Neutrophil (primary cell): ENCODE measurements at regions not wholly inside any gene's neighbourhood (a gene's known extent, or its start where the extent isn't known, plus 50 kb on each side); places are given as distances from the start of the nearest gene placed in this dataset.

Experiments
- H3K27ac ChIP-seq: fragments of 200-600 bp; sonication (generic); 2 replicates; pipeline ENCODE4 v1.5.1; 2016; ENCODE audit warnings: mild to moderate bottlenecking, moderate library complexity
- H3K27me3 ChIP-seq: fragments of 200-600 bp; sonication (generic); 2 replicates; pipeline ENCODE4 v1.6.0; 2016; ENCODE audit warnings: mild to moderate bottlenecking
- H3K36me3 ChIP-seq: fragments of 200-600 bp; sonication (generic); 2 replicates; pipeline ENCODE4 v1.5.1; 2017
- H3K4me1 ChIP-seq, 2 experiments: fragments of 200-600 bp in 1 of 2; sonication (generic) in 1 of 2; 1 replicate in 1 of 2; 2 replicates in 1 of 2; pipeline versions ENCODE4 v1.5.1 to v1.6.1; 2013 to 2016; ENCODE audit warnings: low read depth in 1 of 2, low read length in 1 of 2, mild to moderate bottlenecking in 1 of 2, moderate library complexity in 1 of 2; ENCODE audit not compliant: control insufficient read depth in 1 of 2, insufficient read depth in 1 of 2
- H3K4me3 ChIP-seq, 2 experiments: fragments of 200-600 bp in 1 of 2; sonication (generic) in 1 of 2; 1 replicate in 1 of 2; 2 replicates in 1 of 2; pipeline ENCODE4 v1.5.1; 2013 to 2016; ENCODE audit warnings: low read depth in 1 of 2, low read length in 1 of 2, mild to moderate bottlenecking in 1 of 2, moderate library complexity in 1 of 2
- H3K9me3 ChIP-seq: fragments of 200-600 bp; sonication (generic); 2 replicates; pipeline ENCODE4 v1.5.1; 2016
- TF ChIP-seq, protein P1 (sequence below): fragments of 200-600 bp; sonication (generic); IDR thresholded peaks from 2 replicates; pipeline ENCODE4 v1.5.1; 2016; ENCODE audit warnings: antibody characterized with exemption

GRCh38 chr2:17422061-17422460 lies 96.2 kb downstream of the RAD51AP2 start:
- Histone ChIP-seq H3K27ac (no peak overlapping the region), H3K27me3 (no peaks in the 10 kb centered on the region), H3K9me3 (no peaks in the 10 kb centered on the region), H3K4me1 (no peaks in the 10 kb centered on the region), H3K36me3 (no peaks in the 10 kb centered on the region), H3K4me3 (no peak overlapping the region)
- TF ChIP-seq, protein P1, sequence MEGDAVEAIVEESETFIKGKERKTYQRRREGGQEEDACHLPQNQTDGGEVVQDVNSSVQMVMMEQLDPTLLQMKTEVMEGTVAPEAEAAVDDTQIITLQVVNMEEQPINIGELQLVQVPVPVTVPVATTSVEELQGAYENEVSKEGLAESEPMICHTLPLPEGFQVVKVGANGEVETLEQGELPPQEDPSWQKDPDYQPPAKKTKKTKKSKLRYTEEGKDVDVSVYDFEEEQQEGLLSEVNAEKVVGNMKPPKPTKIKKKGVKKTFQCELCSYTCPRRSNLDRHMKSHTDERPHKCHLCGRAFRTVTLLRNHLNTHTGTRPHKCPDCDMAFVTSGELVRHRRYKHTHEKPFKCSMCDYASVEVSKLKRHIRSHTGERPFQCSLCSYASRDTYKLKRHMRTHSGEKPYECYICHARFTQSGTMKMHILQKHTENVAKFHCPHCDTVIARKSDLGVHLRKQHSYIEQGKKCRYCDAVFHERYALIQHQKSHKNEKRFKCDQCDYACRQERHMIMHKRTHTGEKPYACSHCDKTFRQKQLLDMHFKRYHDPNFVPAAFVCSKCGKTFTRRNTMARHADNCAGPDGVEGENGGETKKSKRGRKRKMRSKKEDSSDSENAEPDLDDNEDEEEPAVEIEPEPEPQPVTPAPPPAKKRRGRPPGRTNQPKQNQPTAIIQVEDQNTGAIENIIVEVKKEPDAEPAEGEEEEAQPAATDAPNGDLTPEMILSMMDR, result no peak

DNA sequence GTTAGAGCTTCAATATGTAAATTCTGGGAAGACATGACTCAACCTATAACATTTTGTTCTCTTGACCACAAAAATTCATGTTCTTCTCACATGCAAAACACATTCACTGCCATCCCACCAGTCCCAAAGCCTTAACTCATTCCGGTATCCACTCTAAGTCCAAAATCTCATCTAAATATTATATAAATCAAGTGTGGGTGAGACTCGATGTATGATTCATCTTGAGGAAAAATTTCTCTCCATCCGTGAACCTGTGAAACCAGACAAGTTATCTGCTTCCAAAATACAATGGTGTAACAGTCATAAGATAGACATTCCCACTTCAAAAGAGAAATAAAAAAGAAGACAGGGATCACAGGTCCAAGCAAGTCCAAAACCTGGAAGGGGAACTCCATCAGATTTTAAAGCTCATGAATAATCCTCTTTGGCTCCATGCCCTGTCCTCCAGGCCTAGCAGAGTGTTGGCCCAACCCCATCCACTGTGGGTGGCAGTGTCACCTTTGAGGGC lies 101.3 kb downstream of the RAD51AP2 start:
- H3K27me3 ChIP-seq, result no peaks in the 10 kb centered on the region
- H3K9me3 ChIP-seq, result no peaks in the 10 kb centered on the region
- TF ChIP-seq, protein P1, result no peak
- H3K4me1 ChIP-seq, result no peaks in the 10 kb centered on the region
- no peak overlapping the region for H3K27ac ChIP-seq
- H3K36me3 ChIP-seq, result no peaks in the 10 kb centered on the region
- H3K4me3 ChIP-seq, result no peak overlapping the region

DNA sequence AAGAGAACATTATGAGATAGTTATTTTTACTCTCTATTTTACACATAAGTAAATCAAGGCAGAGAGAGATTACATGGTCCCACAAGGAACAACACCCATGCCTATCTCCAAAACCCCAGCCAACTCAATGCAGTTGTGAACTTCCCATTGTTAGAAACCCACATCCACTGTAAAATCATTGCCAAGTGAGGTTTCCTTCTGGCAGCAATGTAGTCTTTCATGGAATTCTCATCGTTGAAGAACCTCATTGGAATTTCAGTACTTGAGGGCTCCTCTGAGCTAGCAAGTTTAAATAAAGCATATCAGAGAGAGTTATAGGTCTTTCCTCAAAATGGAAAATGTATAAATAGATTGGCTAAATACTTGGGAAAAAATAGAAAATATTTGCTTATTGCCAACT lies 105.2 kb downstream of the RAD51AP2 start:
- Histone ChIP-seq H3K27ac (no peak overlapping the region), H3K4me3 (no peak overlapping the region), H3K36me3 (no peaks in the 10 kb centered on the region), H3K27me3 (no peaks in the 10 kb centered on the region), H3K4me1 (no peaks in the 10 kb centered on the region), H3K9me3 (no peaks in the 10 kb centered on the region)
- TF ChIP-seq, protein P1, result no peak

DNA sequence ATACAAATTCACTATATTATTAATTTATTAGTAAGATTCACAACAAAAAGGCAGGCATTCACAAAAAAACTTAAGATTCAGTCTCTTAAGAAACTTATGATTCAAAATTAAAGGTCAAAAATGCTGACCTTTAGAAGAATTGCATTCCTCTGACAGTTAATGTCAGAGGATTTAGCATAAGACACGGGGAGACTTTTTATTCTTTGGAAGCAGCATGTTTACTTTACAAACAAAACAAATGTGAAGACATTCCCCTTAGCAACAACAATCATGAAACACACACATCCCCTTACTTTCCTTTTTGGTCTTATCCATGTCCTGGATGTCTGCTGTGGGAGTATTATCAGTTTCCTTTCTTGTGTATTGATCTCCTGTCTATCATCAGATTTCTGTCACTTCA lies 117.1 kb downstream of the RAD51AP2 start:
- no peak overlapping the region for H3K27ac ChIP-seq
- no peaks in the 10 kb centered on the region for H3K9me3 ChIP-seq
- TF ChIP-seq, protein P1, result no peak

GRCh38 chr2:17398770-17399169 lies 119.5 kb downstream of the RAD51AP2 start:
- no peaks in the 10 kb centered on the region for H3K9me3 ChIP-seq
- no peaks in the 10 kb centered on the region for H3K27me3 ChIP-seq
- H3K36me3 ChIP-seq, result no peaks in the 10 kb centered on the region
- no peak overlapping the region for H3K4me3 ChIP-seq
- TF ChIP-seq, protein P1, result no peak
- no peak overlapping the region for H3K27ac ChIP-seq
- no peaks in the 10 kb centered on the region for H3K4me1 ChIP-seq

More for the DNA sequence above, 117.1 kb downstream of the RAD51AP2 start:
- no peak overlapping the region for H3K4me3 ChIP-seq
- no peaks in the 10 kb centered on the region for H3K36me3 ChIP-seq
- H3K4me1 ChIP-seq, result no peaks in the 10 kb centered on the region
- no peaks in the 10 kb centered on the region for H3K27me3 ChIP-seq

GRCh38 chr2:17388798-17389197 lies 129.4 kb downstream of the RAD51AP2 start:
- Histone ChIP-seq H3K4me3 (no peak overlapping the region), H3K4me1 (no peaks in the 10 kb centered on the region), H3K27me3 (no peaks in the 10 kb centered on the region), H3K36me3 (no peaks in the 10 kb centered on the region), H3K9me3 (no peaks in the 10 kb centered on the region), H3K27ac (no peak overlapping the region)
- TF ChIP-seq, protein P1, result no peak
